ENCODE measurements at regions not wholly inside any gene's neighbourhood (a gene's known extent, or its start where the extent isn't known, plus 50 kb on each side); places are given as distances from the start of the nearest gene placed in this dataset.

GRCh38 chr18:52236131-52236530 is 103.9 kb upstream of the DCC start:
- TF ChIP-seq L3MBTL2 (conservative IDR thresholded peaks at IDR 0.05) (no peak), CTBP1 (IDR thresholded peaks at IDR 0.05; ENCODE audit: borderline replicate concordance) (no peak), SUZ12 (IDR thresholded peaks at IDR 0.05) (no peak)
